ENCODE measurements at regions not wholly inside any gene's neighbourhood (a gene's known extent, or its start where the extent isn't known, plus 50 kb on each side); places are given as distances from the start of the nearest gene placed in this dataset.
A peak's percentile ranks its signal among the peaks of the same experiment; 100 is the strongest.

GRCh38 chr4:159685340-159686092, 582.6 kb downstream of the RAPGEF2 start:
- Mint-ChIP-seq H3K27ac (ENCODE audit: unreplicated experiment) (no peak overlapping the region), H3K9me3 (peaks cover 2% of the 10 kb centered on the region), H3K36me3 (ENCODE audit: low read depth) (no peaks in the 10 kb centered on the region), H3K4me1 (peaks cover 22% of the 10 kb centered on the region), H3K4me3 (peak overlapping the region; percentile 2), H3K27me3 (ENCODE audit: low read depth) (no peaks in the 10 kb centered on the region)
- TF ChIP-seq CTCF (conservative IDR thresholded peaks at IDR 0.05) = no peak
- DNase-seq (ENCODE audit: low read depth, low spot score) = no peak

DNA sequence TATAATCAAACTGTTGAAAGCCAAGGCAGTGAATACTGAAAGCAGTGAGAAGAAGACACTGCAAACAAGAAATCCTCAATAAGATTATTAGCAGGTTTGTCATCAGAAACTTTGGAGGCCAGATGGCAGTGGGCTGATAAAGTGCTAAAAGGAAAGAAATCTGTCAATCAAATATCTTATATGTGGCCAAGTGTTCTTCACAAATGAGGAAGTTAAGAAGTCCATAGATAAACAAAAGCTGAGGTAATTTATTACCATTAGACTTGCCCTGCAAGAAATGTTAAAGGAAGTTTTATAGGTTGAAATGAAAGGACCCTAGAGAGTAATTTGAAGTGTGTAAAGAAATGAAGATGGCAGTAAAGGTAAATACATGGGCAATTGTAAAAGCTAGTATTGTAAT, 586.6 kb downstream of the RAPGEF2 start:
- Mint-ChIP-seq H3K27ac (ENCODE audit: unreplicated experiment) (no peak overlapping the region), H3K36me3 (ENCODE audit: low read depth) (peaks cover 6% of the 10 kb centered on the region), H3K4me3 (no peak overlapping the region), H3K9me3 (peaks cover 7% of the 10 kb centered on the region), H3K4me1 (peaks cover 22% of the 10 kb centered on the region), H3K27me3 (ENCODE audit: low read depth) (no peaks in the 10 kb centered on the region)
- no peak for DNase-seq (ENCODE audit: low read depth, low spot score)
- TF ChIP-seq CTCF (conservative IDR thresholded peaks at IDR 0.05) = no peak

DNA sequence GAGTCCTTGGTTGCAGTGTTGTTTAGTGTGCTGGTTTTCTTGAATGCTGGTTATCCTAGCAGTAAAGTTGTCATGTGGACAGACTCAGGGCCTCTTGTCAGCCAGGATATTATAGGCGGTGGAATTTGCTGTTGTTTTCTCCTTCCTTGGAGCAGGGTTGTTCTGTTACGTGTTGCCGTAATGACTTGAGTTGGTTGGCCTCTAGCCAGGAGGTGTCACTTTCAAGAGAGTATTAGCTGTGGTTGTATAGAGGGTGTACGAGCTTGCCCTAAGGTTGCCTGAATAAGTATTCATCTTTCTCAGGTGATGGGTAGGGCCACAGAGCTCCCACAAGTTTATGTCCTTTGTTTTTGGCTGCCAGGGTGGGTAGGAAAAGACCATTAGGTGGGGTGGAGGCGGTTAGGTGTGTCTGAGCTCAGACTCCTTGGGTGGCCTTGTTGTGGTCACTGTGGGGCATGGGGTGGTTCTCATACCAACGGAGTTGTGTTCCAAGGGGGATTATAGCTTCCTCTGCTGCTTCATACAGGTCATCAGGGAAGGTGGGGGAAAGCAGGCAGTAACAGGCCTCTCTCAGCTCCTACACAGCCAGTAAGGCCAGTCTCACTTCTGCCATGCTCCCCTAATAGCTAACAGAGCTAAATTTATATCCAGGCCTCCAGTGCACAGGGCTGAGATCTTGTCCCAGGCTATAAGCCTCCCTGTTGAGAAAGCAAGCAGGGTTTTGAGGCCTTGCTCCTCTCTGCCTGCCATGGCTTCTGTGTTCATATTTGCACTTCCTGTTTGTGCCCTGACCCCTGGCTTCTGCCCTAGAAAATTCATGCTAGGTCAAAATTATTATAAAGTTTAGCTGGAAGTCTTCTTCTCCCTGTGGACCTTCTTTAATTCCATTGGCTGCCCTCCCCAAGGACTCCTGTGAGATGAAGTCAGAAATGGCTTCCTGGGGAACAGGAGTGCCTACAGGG, 594.7 kb downstream of the RAPGEF2 start:
- no peak for DNase-seq (ENCODE audit: low read depth, low spot score)
- no peak overlapping the region for H3K4me3 Mint-ChIP-seq
- peaks cover 12% of the 10 kb centered on the region for H3K9me3 Mint-ChIP-seq
- H3K36me3 Mint-ChIP-seq (ENCODE audit: low read depth) = peaks cover 9% of the 10 kb centered on the region
- no peaks in the 10 kb centered on the region for H3K27me3 Mint-ChIP-seq (ENCODE audit: low read depth)
- no peaks in the 10 kb centered on the region for H3K4me1 Mint-ChIP-seq
- H3K27ac Mint-ChIP-seq (ENCODE audit: unreplicated experiment) = no peak overlapping the region
- TF ChIP-seq CTCF (conservative IDR thresholded peaks at IDR 0.05) = no peak

GRCh38 chr4:159698336-159698735, 595.5 kb downstream of the RAPGEF2 start:
- peaks cover 11% of the 10 kb centered on the region for H3K9me3 Mint-ChIP-seq
- DNase-seq (ENCODE audit: low read depth, low spot score) = no peak
- H3K27ac Mint-ChIP-seq (ENCODE audit: unreplicated experiment) = no peak overlapping the region
- H3K27me3 Mint-ChIP-seq (ENCODE audit: low read depth) = no peaks in the 10 kb centered on the region
- H3K36me3 Mint-ChIP-seq (ENCODE audit: low read depth) = peaks cover 8% of the 10 kb centered on the region
- H3K4me1 Mint-ChIP-seq = peaks cover 2% of the 10 kb centered on the region
- H3K4me3 Mint-ChIP-seq = no peak overlapping the region
- TF ChIP-seq CTCF (conservative IDR thresholded peaks at IDR 0.05) = no peak

- no peak for DNase-seq (ENCODE audit: low read depth, low spot score)
- no peak overlapping the region for H3K4me3 Mint-ChIP-seq
- peaks cover 8% of the 10 kb centered on the region for H3K36me3 Mint-ChIP-seq (ENCODE audit: low read depth)
- peaks cover 22% of the 10 kb centered on the region for H3K4me1 Mint-ChIP-seq
- no peak for TF ChIP-seq CTCF (conservative IDR thresholded peaks at IDR 0.05)
- peaks cover 7% of the 10 kb centered on the region for H3K9me3 Mint-ChIP-seq
- no peaks in the 10 kb centered on the region for H3K27me3 Mint-ChIP-seq (ENCODE audit: low read depth)
- H3K27ac Mint-ChIP-seq (ENCODE audit: unreplicated experiment) = peak overlapping the region; percentile 17
These were observed 599.3 kb downstream of the RAPGEF2 start for GRCh38 chr4:159702200-159702599.

All from neural crest cell (in vitro differentiated cells).